Thoracic aorta (tissue), 2 donors: ENCODE measurements at regions not wholly inside any gene's neighbourhood (a gene's known extent, or its start where the extent isn't known, plus 50 kb on each side); places are given as distances from the start of the nearest gene placed in this dataset.

Source experiments
- ATAC-seq: fragments of 150-250 bp; one replicate; pipeline ENCODE4 v1.8.0; 2017; ENCODE audit warnings: low read depth; ENCODE audit not compliant: insufficient number of reproducible peaks, low FRiP score
- DNase-seq: peaks from one replicate; pipeline ENCODE4 v3.0.0-alpha.2; 2020; ENCODE audit warnings: low spot score
- H3K27ac ChIP-seq, 2 donors: fragments of 200-600 bp; sonication (generic); 1 replicate in 1 of 2; 2 replicates in 1 of 2; pipeline ENCODE4 v1.5.1; 2016; ENCODE audit warnings: mild to moderate bottlenecking in 2 of 2, moderate library complexity in 2 of 2
- H3K27me3 ChIP-seq: fragments of 200-600 bp; sonication (generic); replicated peaks from 2 replicates; pipeline ENCODE4 v1.6.0; 2016; ENCODE audit warnings: mild to moderate bottlenecking; ENCODE audit not compliant: insufficient read depth
- H3K36me3 ChIP-seq: fragments of 200-600 bp; sonication (generic); one replicate; pipeline ENCODE4 v1.5.1; 2016
- H3K4me1 ChIP-seq, 2 donors: fragments of 200-600 bp; sonication (generic); 1 replicate in 1 of 2; 2 replicates in 1 of 2; pipeline versions ENCODE4 v1.5.1 to v1.6.0; 2016; ENCODE audit warnings: low read depth in 2 of 2, mild to moderate bottlenecking in 1 of 2; ENCODE audit not compliant: control insufficient read depth in 1 of 2
- H3K4me3 ChIP-seq: fragments of 200-600 bp; sonication (generic); 2 replicates; pipeline ENCODE4 v1.5.1; 2016; ENCODE audit warnings: mild to moderate bottlenecking
- H3K9me3 ChIP-seq: fragments of 200-600 bp; sonication (generic); 2 replicates; pipeline ENCODE4 v1.5.1; 2016
- TF ChIP-seq, protein P1 (sequence below): fragments of 200-600 bp; sonication (generic); IDR thresholded peaks from one replicate; pipeline ENCODE4 v1.5.1; 2019; ENCODE audit warnings: antibody characterized with exemption

- H3K27me3 ChIP-seq: no peaks in the 10 kb centered on the region
- H3K4me3 ChIP-seq: no peak overlapping the region
- H3K4me1 ChIP-seq: no peaks in the 10 kb centered on the region
- no peak overlapping the region for H3K27ac ChIP-seq
- no peaks in the 10 kb centered on the region for H3K9me3 ChIP-seq
- DNase-seq: no peak
- TF ChIP-seq, protein P1, sequence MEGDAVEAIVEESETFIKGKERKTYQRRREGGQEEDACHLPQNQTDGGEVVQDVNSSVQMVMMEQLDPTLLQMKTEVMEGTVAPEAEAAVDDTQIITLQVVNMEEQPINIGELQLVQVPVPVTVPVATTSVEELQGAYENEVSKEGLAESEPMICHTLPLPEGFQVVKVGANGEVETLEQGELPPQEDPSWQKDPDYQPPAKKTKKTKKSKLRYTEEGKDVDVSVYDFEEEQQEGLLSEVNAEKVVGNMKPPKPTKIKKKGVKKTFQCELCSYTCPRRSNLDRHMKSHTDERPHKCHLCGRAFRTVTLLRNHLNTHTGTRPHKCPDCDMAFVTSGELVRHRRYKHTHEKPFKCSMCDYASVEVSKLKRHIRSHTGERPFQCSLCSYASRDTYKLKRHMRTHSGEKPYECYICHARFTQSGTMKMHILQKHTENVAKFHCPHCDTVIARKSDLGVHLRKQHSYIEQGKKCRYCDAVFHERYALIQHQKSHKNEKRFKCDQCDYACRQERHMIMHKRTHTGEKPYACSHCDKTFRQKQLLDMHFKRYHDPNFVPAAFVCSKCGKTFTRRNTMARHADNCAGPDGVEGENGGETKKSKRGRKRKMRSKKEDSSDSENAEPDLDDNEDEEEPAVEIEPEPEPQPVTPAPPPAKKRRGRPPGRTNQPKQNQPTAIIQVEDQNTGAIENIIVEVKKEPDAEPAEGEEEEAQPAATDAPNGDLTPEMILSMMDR: no peak
- no peak for ATAC-seq
- no peaks in the 10 kb centered on the region for H3K36me3 ChIP-seq
Measured at GRCh38 chr14:52202151-52202550, 65.3 kb upstream of the PTGDR start.

DNA sequence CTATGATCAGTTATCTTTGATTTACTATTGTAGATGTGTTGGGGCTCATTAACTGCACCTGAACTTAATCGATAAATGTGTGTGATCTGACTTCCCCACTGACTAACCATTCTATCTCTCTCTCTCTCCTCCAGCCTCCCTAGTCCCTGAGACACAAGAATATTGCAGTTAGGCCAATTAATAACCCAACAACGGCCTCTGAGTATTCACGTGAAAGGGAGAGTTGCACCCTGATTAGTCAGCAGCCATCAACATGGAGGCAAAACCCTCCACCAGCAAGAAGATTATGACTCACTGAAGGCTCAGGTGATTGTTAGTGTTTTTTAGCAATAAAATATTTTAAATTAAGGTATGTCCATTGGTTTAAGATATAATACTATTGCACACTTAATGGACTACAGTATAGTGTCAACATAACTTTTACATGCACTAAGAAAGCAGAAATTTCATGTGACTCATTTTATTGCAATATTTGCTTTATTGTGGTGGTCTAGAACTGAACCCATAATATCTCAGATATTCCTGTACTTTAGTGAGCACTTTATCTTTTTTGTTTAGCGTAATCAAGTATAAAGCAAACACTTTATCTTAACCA lies 77.1 kb upstream of the PTGDR start:
- no peak for ATAC-seq
- Histone ChIP-seq H3K9me3 (no peaks in the 10 kb centered on the region), H3K27ac (no peak overlapping the region), H3K4me3 (no peak overlapping the region), H3K36me3 (no peaks in the 10 kb centered on the region), H3K4me1 (no peaks in the 10 kb centered on the region), H3K27me3 (no peaks in the 10 kb centered on the region)
- no peak for DNase-seq
- TF ChIP-seq, protein P1: no peak

GRCh38 chr14:52189325-52189724 lies 78.2 kb upstream of the PTGDR start:
- DNase-seq: no peak
- H3K27ac ChIP-seq: no peak overlapping the region
- TF ChIP-seq, protein P1: no peak
- no peaks in the 10 kb centered on the region for H3K4me1 ChIP-seq
- no peaks in the 10 kb centered on the region for H3K27me3 ChIP-seq
- no peak overlapping the region for H3K4me3 ChIP-seq
- no peaks in the 10 kb centered on the region for H3K36me3 ChIP-seq
- no peak for ATAC-seq
- no peaks in the 10 kb centered on the region for H3K9me3 ChIP-seq

DNA sequence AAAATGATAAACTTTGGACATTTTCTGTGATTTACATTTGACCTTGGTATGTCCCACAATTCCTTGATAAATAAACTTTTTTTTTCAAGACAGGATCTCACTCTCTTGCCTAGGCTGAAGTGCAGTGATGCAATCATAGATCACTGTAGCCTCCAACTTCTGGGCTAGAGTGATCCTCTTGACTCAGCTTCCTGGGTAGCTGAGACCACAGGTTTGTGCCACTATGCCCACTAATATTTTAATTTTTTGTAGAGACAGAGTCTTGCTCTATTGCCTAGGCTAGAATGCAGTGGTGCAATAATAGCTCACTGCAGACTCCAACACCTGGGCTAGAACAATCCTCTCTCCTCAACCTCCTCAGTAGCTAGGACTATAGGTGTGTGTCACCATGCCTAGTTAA lies 79.1 kb upstream of the PTGDR start:
- DNase-seq (no peak), ATAC-seq (no peak)
- no peaks in the 10 kb centered on the region for H3K4me1 ChIP-seq
- H3K9me3 ChIP-seq: no peaks in the 10 kb centered on the region
- H3K4me3 ChIP-seq: no peak overlapping the region
- H3K27ac ChIP-seq: no peak overlapping the region
- H3K36me3 ChIP-seq: no peaks in the 10 kb centered on the region
- no peaks in the 10 kb centered on the region for H3K27me3 ChIP-seq
- TF ChIP-seq, protein P1: no peak

DNA sequence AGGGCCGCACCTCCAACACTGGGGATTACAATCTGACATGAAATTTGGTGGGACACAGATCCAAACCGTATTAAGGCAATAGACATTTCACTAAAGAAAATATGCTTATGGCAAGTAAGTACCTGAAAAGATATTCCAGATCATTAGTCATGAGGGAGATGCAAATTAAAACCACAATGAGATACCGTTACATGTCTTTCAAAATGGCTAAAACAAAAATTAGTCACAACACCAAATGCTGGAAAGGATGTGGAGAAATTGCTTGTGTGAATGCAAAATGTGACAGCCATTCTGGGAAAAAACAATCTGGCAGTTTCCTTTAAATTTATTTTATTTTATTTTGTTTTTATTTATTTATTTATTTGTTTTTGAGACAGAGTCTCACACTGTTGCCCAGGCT lies 82.3 kb upstream of the PTGDR start:
- ATAC-seq: no peak
- TF ChIP-seq, protein P1: no peak
- Histone ChIP-seq H3K27ac (no peak overlapping the region), H3K4me3 (no peak overlapping the region), H3K4me1 (no peaks in the 10 kb centered on the region), H3K36me3 (no peaks in the 10 kb centered on the region), H3K9me3 (no peaks in the 10 kb centered on the region), H3K27me3 (no peaks in the 10 kb centered on the region)
- no peak for DNase-seq
